K562 (cell line): ENCODE measurements at regions not wholly inside any gene's neighbourhood (a gene's known extent, or its start where the extent isn't known, plus 50 kb on each side); places are given as distances from the start of the nearest gene placed in this dataset.

Experiments
- ATAC-seq: fragments of 200-7000 bp; cut with Tn5 transposase; 3 replicates; pipeline ENCODE4 v1.9.1; 2020; ENCODE audit warnings: moderate library complexity
- BruUV-seq: library from RNA; stranded (reverse); fragments of 400-500 nt; replicated peaks from 2 replicates; lab custom pipeline; 2021; lab: Mats Ljungman, UMichigan
- CTCF ChIA-PET: fragments of 300-600 bp; formaldehyde crosslinking; extraction: SDS; loops from one replicate; lab custom pipeline; 2021; ENCODE audit warnings: low intra/inter-chr PET ratio; lab: Yijun Ruan, JAX
- POLR2A ChIA-PET: fragments of 300-600, 350-650 bp; sonication (Branson Sonifier 250); formaldehyde crosslinking; extraction: SDS; loops from one replicate; lab custom pipeline; 2021; ENCODE audit warnings: antibody characterized with exemption, inconsistent platforms; lab: Yijun Ruan, JAX
- DNase-seq, 4 experiments: peaks; one replicate each; pipeline versions ENCODE4 v3.0.0 to v3.0.0-alpha.2; 2011 to 2018; ENCODE audit warnings: low spot score in 3 of 4, mixed read lengths in 3 of 4; ENCODE audit errors: extremely low read depth in 1 of 4
- FAIRE-seq: peaks from 2 replicates; lab custom pipeline; 2011; peaks lifted over from hg19 to GRCh38; lab: Jason Lieb, UNC
- H2AFZ ChIP-seq: 2 replicates; pipeline ENCODE4 v1.6.0; 2011; ENCODE audit warnings: low read depth, low read length, control low read depth, inconsistent platforms
- H3K27ac ChIP-seq: fragments of 200-600 bp; 3 replicates; pipeline ENCODE4 v1.8.0; 2011; ENCODE audit warnings: low read depth, mild to moderate bottlenecking, control low read depth, inconsistent platforms, low read length, moderate library complexity, mixed read lengths; ENCODE audit errors: extremely low read depth
- H3K27me3 ChIP-seq, 2 experiments: fragments of 300-600 bp in 1 of 2; 2 replicates in 1 of 2; 3 replicates in 1 of 2; pipeline versions ENCODE4 v1.6.0 to v1.8.0; 2011; ENCODE audit warnings: inconsistent platforms in 2 of 2, low read length in 2 of 2, mild to moderate bottlenecking in 1 of 2, mixed read lengths in 1 of 2, moderate library complexity in 1 of 2; ENCODE audit not compliant: control insufficient read depth in 2 of 2, insufficient read depth in 2 of 2
- H3K36me3 ChIP-seq: fragments of 300-600 bp; 3 replicates; pipeline ENCODE4 v1.8.0; 2011; ENCODE audit warnings: mild to moderate bottlenecking, low read length, inconsistent platforms; ENCODE audit not compliant: control insufficient read depth, insufficient read depth
- H3K4me1 ChIP-seq, 2 experiments: fragments of 200-600 bp in 1 of 2; replicated peaks in 1 of 2; 2 replicates in 1 of 2; 3 replicates in 1 of 2; pipeline versions ENCODE4 v1.5.1 to v1.8.0; 2011; ENCODE audit warnings: inconsistent platforms in 2 of 2, low read length in 2 of 2, mild to moderate bottlenecking in 1 of 2, mixed read lengths in 1 of 2, moderate library complexity in 1 of 2; ENCODE audit not compliant: control insufficient read depth in 2 of 2, insufficient read depth in 2 of 2
- H3K4me2 ChIP-seq: 2 replicates; pipeline ENCODE4 v1.6.1; 2011; ENCODE audit warnings: low read length, control low read depth, inconsistent platforms, mixed read lengths; ENCODE audit not compliant: insufficient read depth
- H3K4me3 ChIP-seq: fragments of 200-600 bp; sonication (generic), shearing (Covaris generic); 2 replicates; pipeline ENCODE4 v1.5.1; 2016; ENCODE audit warnings: control low read depth, inconsistent platforms
- H3K79me2 ChIP-seq: fragments of 200-600 bp; 3 replicates; pipeline ENCODE4 v1.8.0; 2011; ENCODE audit warnings: low read length, inconsistent platforms; ENCODE audit not compliant: control insufficient read depth, insufficient read depth
- H3K9ac ChIP-seq, 2 experiments: 2 replicates each; pipeline versions ENCODE4 v1.6.0 to v1.6.1; 2011; ENCODE audit warnings: low read depth in 2 of 2, low read length in 2 of 2, control low read depth in 1 of 2, inconsistent platforms in 1 of 2, mild to moderate bottlenecking in 1 of 2, mixed read lengths in 1 of 2; ENCODE audit not compliant: insufficient read depth in 1 of 2
- H3K9me1 ChIP-seq: one replicate; pipeline ENCODE4 v1.6.0; 2011; ENCODE audit warnings: inconsistent platforms, mild to moderate bottlenecking, low read length, moderate library complexity; ENCODE audit not compliant: control insufficient read depth, insufficient read depth
- H3K9me3 ChIP-seq: replicated peaks from 2 replicates; pipeline ENCODE4 v1.5.1; 2011; ENCODE audit warnings: low read depth, low read length, inconsistent platforms; ENCODE audit not compliant: control insufficient read depth, insufficient read depth
- H4K20me1 ChIP-seq: replicated peaks from 2 replicates; pipeline ENCODE4 v1.6.1; 2011; ENCODE audit warnings: low read length, inconsistent platforms, mixed read lengths; ENCODE audit not compliant: control insufficient read depth, insufficient read depth
- CBX3 ChIP-seq, 2 experiments: IDR thresholded peaks; 1 replicate in 1 of 2; 2 replicates in 1 of 2; pipeline ENCODE4 v1.6.1; 2012; ENCODE audit warnings: inconsistent platforms in 2 of 2, low read length in 2 of 2, borderline replicate concordance in 1 of 2, control low read depth in 1 of 2
- CBX8 ChIP-seq: fragments of 200-600 bp; sonication (generic); IDR thresholded peaks from 2 replicates; pipeline ENCODE4 v1.6.1; 2012; ENCODE audit warnings: borderline replicate concordance, mixed run types, low read depth, mild to moderate bottlenecking, moderate library complexity, mixed read lengths, low read length, control low read depth, inconsistent platforms; ENCODE audit not compliant: poor library complexity, severe bottlenecking; ENCODE audit errors: extremely low read depth
- DPF2 ChIP-seq: fragments of 450-650 bp; IDR thresholded peaks from 2 replicates; pipeline ENCODE4 v1.6.1; 2016
- MED1 ChIP-seq: sonication (generic); formaldehyde crosslinking; IDR thresholded peaks from 2 replicates; pipeline ENCODE4 v1.8.1; 2023; ENCODE audit warnings: missing genetic modification reagents, borderline replicate concordance
- RBBP5 ChIP-seq: fragments of 200-600 bp; sonication (generic); IDR thresholded peaks from 2 replicates; pipeline ENCODE4 v1.6.1; 2012; ENCODE audit warnings: borderline replicate concordance, mild to moderate bottlenecking, low read length, control low read depth, inconsistent platforms; ENCODE audit not compliant: insufficient read depth, poor library complexity, severe bottlenecking
- RFX7 ChIP-seq: fragments of 250-450 bp; sonication (Bioruptor Pico); IDR thresholded peaks from 2 replicates; pipeline ENCODE4 v1.5.1; 2021; ENCODE audit warnings: mild to moderate bottlenecking
- ZC3H8 ChIP-seq: fragments of 450-650 bp; IDR thresholded peaks from 2 replicates; pipeline ENCODE4 v1.6.1; 2017
- ZNF197 ChIP-seq: fragments of 200-800 bp; sonication (Bioruptor generic); IDR thresholded peaks from 2 replicates; pipeline ENCODE4 v1.6.1; 2016; ENCODE audit warnings: low read depth, missing genetic modification characterization, missing compliant biosample characterization
- in situ Hi-C: fragments of 300-500 bp; cut with MboI; formaldehyde crosslinking; loops from 4 replicates; pipeline ENCODE4 v1.15.0; 2018; ENCODE audit warnings: inconsistent platforms, mixed read lengths
- intact Hi-C: fragments of 100-400 bp; cut with micrococcal nuclease; formaldehyde crosslinking; loops from 2 replicates; pipeline ENCODE4 v1.14.2; 2022
- TF ChIP-seq, protein P1 (sequence below): fragments of 450-650 bp; IDR thresholded peaks from 2 replicates; pipeline ENCODE4 v1.6.1; 2017; ENCODE audit warnings: mild to moderate bottlenecking, moderate library complexity
- TF ChIP-seq, protein P2 (sequence below): fragments of 450-650 bp; conservative IDR thresholded peaks from 2 replicates; pipeline ENCODE4 v1.6.1; 2016; ENCODE audit warnings: missing genetic modification characterization, low read depth, mild to moderate bottlenecking, control low read depth, missing compliant biosample characterization
- TF ChIP-seq, protein P3 (sequence below): fragments of 200-800 bp; sonication (Bioruptor generic); IDR thresholded peaks from 2 replicates; pipeline ENCODE4 v1.6.1; 2016; ENCODE audit warnings: missing genetic modification characterization, missing compliant biosample characterization
- TF ChIP-seq, protein P4 (sequence below): fragments of 250-450 bp; sonication (Bioruptor Pico); IDR thresholded peaks from 2 replicates; pipeline ENCODE4 v1.4.0; 2020; ENCODE audit warnings: mild to moderate bottlenecking, moderate library complexity, borderline replicate concordance

DNA sequence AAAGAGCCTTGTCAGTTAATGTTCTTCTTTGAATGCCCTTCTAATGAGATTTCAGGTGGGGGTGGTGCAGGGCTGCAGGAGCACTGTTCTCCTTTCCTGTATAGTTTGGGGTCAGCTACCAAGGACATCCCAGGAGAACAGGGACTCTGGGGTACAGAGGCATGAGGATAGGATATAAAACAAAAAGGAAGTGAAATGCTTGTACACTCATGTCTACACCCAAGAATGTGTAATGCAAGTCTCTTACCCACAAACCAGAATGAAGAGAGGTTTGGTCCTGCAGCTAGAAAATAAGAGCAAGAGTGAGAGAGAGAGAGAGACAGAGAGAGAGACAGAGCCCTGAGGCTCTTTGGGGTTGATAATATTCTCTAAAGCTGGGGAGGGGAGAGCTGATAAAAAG lies 151.8 kb upstream of the KCTD1 start:
- Histone ChIP-seq H3K4me2 (no peak overlapping the region), H3K79me2 (no peaks in the 10 kb centered on the region), H3K9me1 (no peaks in the 10 kb centered on the region), H3K4me3 (no peak overlapping the region), H3K27me3 (no peaks in the 10 kb centered on the region), H3K27ac (no peak overlapping the region), H2AFZ (no peak overlapping the region), H3K4me1 (no peaks in the 10 kb centered on the region), H4K20me1 (no peaks in the 10 kb centered on the region), H3K9ac (no peak overlapping the region), H3K36me3 (no peaks in the 10 kb centered on the region), H3K9me3 (no peaks in the 10 kb centered on the region)
- ChIA-PET CTCF (no interaction called here), POLR2A (interaction anchor here (1.0 kb wide), 1 partner anchor 15 kb away, joined by 3 read pairs; no protein-coding TSS in a partner anchor)
- in situ Hi-C loops: no loop called here
- no TSS peak for BruUV-seq
- no peak for ATAC-seq
- no peak for FAIRE-seq
- no peak for DNase-seq
- intact Hi-C loops: no loop called here
- TF ChIP-seq ZNF197 (CRISPR knock-in tag) (no peak), DPF2 (no peak), ZC3H8 (no peak), MED1 (CRISPR knock-in tag) (no peak), CBX3 (IDR thresholded peaks at IDR 0.05; ENCODE audit: borderline replicate concordance in 1 of 2, low read length in 2 of 2) (no peak), RBBP5 (no peak), CBX8 (no peak), RFX7 (CRISPR knock-in tag) (no peak)
- TF ChIP-seq, protein P1, sequence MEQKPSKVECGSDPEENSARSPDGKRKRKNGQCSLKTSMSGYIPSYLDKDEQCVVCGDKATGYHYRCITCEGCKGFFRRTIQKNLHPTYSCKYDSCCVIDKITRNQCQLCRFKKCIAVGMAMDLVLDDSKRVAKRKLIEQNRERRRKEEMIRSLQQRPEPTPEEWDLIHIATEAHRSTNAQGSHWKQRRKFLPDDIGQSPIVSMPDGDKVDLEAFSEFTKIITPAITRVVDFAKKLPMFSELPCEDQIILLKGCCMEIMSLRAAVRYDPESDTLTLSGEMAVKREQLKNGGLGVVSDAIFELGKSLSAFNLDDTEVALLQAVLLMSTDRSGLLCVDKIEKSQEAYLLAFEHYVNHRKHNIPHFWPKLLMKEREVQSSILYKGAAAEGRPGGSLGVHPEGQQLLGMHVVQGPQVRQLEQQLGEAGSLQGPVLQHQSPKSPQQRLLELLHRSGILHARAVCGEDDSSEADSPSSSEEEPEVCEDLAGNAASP: no peak
- TF ChIP-seq, protein P2, sequence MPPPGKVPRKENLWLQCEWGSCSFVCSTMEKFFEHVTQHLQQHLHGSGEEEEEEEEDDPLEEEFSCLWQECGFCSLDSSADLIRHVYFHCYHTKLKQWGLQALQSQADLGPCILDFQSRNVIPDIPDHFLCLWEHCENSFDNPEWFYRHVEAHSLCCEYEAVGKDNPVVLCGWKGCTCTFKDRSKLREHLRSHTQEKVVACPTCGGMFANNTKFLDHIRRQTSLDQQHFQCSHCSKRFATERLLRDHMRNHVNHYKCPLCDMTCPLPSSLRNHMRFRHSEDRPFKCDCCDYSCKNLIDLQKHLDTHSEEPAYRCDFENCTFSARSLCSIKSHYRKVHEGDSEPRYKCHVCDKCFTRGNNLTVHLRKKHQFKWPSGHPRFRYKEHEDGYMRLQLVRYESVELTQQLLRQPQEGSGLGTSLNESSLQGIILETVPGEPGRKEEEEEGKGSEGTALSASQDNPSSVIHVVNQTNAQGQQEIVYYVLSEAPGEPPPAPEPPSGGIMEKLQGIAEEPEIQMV (tag): no peak
- TF ChIP-seq, protein P3, sequence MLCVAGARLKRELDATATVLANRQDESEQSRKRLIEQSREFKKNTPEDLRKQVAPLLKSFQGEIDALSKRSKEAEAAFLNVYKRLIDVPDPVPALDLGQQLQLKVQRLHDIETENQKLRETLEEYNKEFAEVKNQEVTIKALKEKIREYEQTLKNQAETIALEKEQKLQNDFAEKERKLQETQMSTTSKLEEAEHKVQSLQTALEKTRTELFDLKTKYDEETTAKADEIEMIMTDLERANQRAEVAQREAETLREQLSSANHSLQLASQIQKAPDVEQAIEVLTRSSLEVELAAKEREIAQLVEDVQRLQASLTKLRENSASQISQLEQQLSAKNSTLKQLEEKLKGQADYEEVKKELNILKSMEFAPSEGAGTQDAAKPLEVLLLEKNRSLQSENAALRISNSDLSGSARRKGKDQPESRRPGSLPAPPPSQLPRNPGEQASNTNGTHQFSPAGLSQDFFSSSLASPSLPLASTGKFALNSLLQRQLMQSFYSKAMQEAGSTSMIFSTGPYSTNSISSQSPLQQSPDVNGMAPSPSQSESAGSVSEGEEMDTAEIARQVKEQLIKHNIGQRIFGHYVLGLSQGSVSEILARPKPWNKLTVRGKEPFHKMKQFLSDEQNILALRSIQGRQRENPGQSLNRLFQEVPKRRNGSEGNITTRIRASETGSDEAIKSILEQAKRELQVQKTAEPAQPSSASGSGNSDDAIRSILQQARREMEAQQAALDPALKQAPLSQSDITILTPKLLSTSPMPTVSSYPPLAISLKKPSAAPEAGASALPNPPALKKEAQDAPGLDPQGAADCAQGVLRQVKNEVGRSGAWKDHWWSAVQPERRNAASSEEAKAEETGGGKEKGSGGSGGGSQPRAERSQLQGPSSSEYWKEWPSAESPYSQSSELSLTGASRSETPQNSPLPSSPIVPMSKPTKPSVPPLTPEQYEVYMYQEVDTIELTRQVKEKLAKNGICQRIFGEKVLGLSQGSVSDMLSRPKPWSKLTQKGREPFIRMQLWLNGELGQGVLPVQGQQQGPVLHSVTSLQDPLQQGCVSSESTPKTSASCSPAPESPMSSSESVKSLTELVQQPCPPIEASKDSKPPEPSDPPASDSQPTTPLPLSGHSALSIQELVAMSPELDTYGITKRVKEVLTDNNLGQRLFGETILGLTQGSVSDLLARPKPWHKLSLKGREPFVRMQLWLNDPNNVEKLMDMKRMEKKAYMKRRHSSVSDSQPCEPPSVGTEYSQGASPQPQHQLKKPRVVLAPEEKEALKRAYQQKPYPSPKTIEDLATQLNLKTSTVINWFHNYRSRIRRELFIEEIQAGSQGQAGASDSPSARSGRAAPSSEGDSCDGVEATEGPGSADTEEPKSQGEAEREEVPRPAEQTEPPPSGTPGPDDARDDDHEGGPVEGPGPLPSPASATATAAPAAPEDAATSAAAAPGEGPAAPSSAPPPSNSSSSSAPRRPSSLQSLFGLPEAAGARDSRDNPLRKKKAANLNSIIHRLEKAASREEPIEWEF (CRISPR knock-in tag): no peak
- TF ChIP-seq, protein P4, sequence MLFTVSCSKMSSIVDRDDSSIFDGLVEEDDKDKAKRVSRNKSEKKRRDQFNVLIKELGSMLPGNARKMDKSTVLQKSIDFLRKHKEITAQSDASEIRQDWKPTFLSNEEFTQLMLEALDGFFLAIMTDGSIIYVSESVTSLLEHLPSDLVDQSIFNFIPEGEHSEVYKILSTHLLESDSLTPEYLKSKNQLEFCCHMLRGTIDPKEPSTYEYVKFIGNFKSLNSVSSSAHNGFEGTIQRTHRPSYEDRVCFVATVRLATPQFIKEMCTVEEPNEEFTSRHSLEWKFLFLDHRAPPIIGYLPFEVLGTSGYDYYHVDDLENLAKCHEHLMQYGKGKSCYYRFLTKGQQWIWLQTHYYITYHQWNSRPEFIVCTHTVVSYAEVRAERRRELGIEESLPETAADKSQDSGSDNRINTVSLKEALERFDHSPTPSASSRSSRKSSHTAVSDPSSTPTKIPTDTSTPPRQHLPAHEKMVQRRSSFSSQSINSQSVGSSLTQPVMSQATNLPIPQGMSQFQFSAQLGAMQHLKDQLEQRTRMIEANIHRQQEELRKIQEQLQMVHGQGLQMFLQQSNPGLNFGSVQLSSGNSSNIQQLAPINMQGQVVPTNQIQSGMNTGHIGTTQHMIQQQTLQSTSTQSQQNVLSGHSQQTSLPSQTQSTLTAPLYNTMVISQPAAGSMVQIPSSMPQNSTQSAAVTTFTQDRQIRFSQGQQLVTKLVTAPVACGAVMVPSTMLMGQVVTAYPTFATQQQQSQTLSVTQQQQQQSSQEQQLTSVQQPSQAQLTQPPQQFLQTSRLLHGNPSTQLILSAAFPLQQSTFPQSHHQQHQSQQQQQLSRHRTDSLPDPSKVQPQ (CRISPR knock-in tag): no peak
